PFSK-1 (cell line): ENCODE measurements at regions not wholly inside any gene's neighbourhood (a gene's known extent, or its start where the extent isn't known, plus 50 kb on each side); places are given as distances from the start of the nearest gene placed in this dataset.
A peak's percentile ranks its signal among the peaks of the same experiment; 100 is the strongest.

Experiments used
- FOXP2 ChIP-seq: optimal IDR thresholded peaks from 2 replicates; pipeline ENCODE3; 2011; ENCODE audit warnings: borderline replicate concordance, control low read depth, inconsistent platforms; ENCODE audit not compliant: insufficient read depth; ENCODE audit errors: extremely low read length, extremely low read depth
- POLR2AphosphoS5 ChIP-seq: IDR thresholded peaks from 2 replicates; pipeline ENCODE4 v1.6.1; 2012; ENCODE audit warnings: low read depth, mild to moderate bottlenecking, control low read depth, low read length, moderate library complexity
- REST ChIP-seq, 2 experiments: IDR thresholded peaks; 2 replicates each; pipeline versions ENCODE4 v1.6.1 to v1.8.0; 2011 to 2012; ENCODE audit warnings: low read depth in 2 of 2, low read length in 2 of 2, control low read depth in 1 of 2, inconsistent platforms in 1 of 2, mild to moderate bottlenecking in 1 of 2, moderate library complexity in 1 of 2; ENCODE audit not compliant: insufficient read depth in 1 of 2
- SIN3A ChIP-seq: IDR thresholded peaks from 2 replicates; pipeline ENCODE4 v1.6.1; 2012; ENCODE audit warnings: mild to moderate bottlenecking, low read length, moderate library complexity, borderline replicate concordance; ENCODE audit not compliant: insufficient read depth
- TAF1 ChIP-seq: IDR thresholded peaks from 2 replicates; pipeline ENCODE4 v1.6.1; 2012; ENCODE audit warnings: low read length, control low read depth, borderline replicate concordance; ENCODE audit not compliant: insufficient read depth

GRCh38 chr4:157992948-157993839 is 179.6 kb downstream of the GASK1B start:
- no peak for TF ChIP-seq SIN3A
- TF ChIP-seq POLR2AphosphoS5: no peak

DNA sequence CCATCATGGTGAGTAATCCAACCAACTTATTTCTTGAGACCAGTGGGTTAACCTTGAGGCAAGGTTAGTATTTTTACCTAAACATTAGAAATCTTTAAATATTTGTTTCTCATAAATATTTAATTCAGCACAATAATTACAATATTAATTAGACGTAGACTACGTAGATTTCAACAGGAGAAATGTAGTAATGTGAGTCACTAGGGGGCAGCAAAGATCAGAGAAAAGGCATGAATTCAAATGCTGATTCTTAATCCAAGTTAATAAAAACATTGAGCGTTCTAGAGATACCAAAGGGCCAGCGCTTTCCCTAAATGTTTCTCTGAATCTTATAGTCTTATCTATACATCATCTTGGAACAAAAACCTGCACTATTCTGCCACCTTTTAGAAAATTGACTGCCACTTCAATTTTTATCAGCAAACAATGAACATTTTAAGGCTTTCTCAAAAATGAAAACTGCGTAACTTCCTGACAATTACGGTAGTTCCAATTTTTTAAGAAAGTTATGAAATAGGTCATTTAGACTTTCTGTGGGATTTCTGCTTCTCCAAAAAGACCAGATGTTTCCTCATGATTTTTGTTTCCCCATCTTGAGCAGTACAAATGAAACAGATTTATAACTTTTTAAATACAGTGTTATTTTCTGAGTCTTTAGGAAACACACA is 180.7 kb downstream of the GASK1B start:
- TF ChIP-seq REST (IDR thresholded peaks at IDR 0.05; ENCODE audit: insufficient read depth in 1 of 2, low read depth in 2 of 2, low read length in 2 of 2): no peak
- no peak for TF ChIP-seq POLR2AphosphoS5
- TF ChIP-seq SIN3A: no peak
- TF ChIP-seq FOXP2: no peak
- TF ChIP-seq TAF1: no peak

GRCh38 chr4:157988641-157989040 is 184.2 kb downstream of the GASK1B start:
- TF ChIP-seq SIN3A (no peak), FOXP2 (no peak), TAF1 (no peak), POLR2AphosphoS5 (no peak), REST (IDR thresholded peaks at IDR 0.05; ENCODE audit: insufficient read depth in 1 of 2, low read depth in 2 of 2, low read length in 2 of 2) (no peak)

DNA sequence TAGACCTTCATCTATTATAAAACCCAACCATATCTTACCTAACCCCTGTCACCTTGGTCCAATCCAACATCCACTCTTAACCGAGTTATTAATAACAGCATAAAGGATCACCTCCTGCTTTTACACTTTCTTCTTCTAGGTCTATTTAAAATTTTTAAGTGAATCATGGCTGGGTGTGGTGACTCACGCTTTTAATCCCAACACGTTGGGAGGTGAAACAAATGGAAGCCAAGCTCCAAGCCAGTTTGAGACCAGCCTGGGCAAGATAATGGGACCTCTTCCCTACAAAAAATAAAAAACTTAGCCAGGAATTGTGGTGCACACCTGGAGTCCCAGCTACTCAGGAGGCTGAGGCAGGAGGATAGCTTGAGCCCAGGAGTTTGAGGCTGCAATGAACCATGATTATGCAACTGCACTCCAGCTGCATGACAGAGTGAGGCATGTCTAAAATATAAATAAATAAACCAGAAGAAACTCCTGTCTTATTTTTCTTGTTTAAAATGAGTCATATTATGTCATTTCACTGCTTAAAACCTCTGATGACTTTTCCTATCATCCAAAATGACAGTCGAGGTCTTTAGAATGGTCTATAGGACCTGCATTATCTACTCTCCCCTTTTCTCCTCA is 188.4 kb downstream of the GASK1B start:
- TF ChIP-seq POLR2AphosphoS5 (no peak), SIN3A (no peak), REST (IDR thresholded peaks at IDR 0.05; ENCODE audit: insufficient read depth in 1 of 2, low read depth in 2 of 2, low read length in 2 of 2) (no peak), FOXP2 (no peak), TAF1 (no peak)

GRCh38 chr4:157983300-157983699 is 189.5 kb downstream of the GASK1B start:
- TF ChIP-seq TAF1 (0 out of 2 replicates have a peak, but pooled peaks have one; percentile 51), FOXP2 (no peak), REST (IDR thresholded peaks at IDR 0.05; ENCODE audit: insufficient read depth in 1 of 2, low read depth in 2 of 2, low read length in 2 of 2) (peak in 1 of 2 experiments; percentile 55; a peak in 1 of 4 replicates), SIN3A (0 out of 2 replicates have a peak, but pooled peaks have one; percentile 33)
